ENCODE measurements at regions not wholly inside any gene's neighbourhood (a gene's known extent, or its start where the extent isn't known, plus 50 kb on each side); places are given as distances from the start of the nearest gene placed in this dataset.

DNA sequence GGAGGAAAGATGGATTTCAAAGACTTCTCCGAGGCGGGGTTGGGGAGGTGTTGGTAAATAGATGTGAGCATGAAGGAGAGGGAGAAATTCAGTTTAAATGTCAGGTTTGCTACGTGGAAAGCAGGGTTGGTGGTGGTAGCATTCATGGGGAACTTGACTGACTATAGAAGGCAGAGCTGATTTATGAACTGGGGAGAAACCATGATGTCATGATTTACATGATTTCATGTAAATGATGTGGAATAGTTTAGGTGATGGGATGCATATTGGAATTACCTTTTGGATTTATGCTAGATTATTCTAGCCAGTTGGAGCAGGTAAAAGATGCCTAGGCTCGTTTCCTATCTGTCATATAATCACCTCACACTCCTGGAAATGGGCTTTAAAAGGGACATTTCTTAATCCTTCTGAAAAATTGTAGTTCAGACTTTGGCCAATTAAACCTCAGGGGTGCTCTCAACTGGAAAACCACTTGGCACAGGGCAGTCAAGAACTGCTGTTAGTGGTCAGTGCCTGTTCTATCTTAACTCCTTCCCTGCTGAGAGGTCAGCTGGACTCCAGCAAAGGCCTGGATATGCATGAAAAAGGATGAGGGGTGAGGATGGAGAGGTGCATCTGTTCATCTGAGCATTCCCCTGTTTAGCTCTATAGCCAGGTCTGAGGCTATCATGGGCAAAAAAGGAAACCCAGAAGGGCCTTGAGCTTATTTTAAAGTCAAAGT is 50.1 kb upstream of the BASP1 start:
- no peak for DNase-seq (ENCODE audit: low read depth, low spot score)
